NCI-H774 (cell line): ENCODE measurements at regions not wholly inside any gene's neighbourhood (a gene's known extent, or its start where the extent isn't known, plus 50 kb on each side); places are given as distances from the start of the nearest gene placed in this dataset.
"Not testable (repeated sequence)": the region's sequence is repeated elsewhere in the genome, so short reads cannot be mapped to it uniquely, and the experiment has no call there.

Experiments
- DNase-seq: peaks from one replicate; lab custom pipeline; 2025; lab: John Stamatoyannopoulos, UW

- DNase-seq, result no peak
Measured at GRCh38 chr2:180829836-180830235, 150.6 kb upstream of the UBE2E3 start.

GRCh38 chr2:180829261-180829660, 151.1 kb upstream of the UBE2E3 start:
- no peak for DNase-seq

DNA sequence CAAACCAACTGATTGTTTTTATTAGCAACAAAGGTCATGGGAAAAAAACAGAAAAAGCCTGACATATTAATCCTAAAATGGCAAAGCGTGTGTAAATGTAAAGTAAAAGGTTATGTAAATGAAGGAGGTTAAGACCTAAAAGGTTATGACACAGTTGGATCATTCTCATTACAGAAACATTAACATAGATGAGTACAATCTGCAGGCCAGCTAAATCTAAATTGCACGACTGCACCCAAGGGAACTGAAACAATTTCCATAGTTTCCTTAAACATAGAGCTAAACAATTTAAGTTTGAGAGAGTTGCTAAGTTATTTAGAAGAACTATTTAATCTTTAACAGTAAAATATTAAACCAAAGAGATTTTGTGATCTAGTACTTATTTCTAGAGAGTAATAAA, 151.6 kb upstream of the UBE2E3 start:
- DNase-seq, result no peak

- peak; percentile 7 for DNase-seq
Measured at GRCh38 chr2:180823546-180824141, 156.8 kb upstream of the UBE2E3 start.

- no peak for DNase-seq
Measured at GRCh38 chr2:180819106-180819505, 161.3 kb upstream of the UBE2E3 start.

GRCh38 chr2:180818700-180819099, 161.7 kb upstream of the UBE2E3 start:
- DNase-seq, result not testable (repeated sequence)

DNA sequence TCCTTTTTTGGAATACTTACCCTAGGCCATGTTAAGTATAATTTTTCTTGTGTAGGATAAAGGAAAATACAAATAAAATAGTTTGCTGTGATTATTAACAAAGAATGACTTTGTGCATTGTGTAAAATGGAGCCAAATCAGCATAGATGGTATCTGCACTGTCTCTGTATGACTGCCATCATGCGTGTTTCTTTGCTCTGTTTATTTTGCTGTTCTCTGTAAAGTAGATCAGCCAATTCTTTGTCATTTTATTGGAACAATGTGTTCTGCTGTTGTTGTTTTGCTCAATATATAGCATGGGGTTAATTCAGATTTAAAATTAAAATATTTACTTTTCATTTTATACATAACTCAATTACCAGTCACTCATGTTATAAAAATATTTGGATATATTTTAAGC, 181.3 kb upstream of the UBE2E3 start:
- no peak for DNase-seq

DNA sequence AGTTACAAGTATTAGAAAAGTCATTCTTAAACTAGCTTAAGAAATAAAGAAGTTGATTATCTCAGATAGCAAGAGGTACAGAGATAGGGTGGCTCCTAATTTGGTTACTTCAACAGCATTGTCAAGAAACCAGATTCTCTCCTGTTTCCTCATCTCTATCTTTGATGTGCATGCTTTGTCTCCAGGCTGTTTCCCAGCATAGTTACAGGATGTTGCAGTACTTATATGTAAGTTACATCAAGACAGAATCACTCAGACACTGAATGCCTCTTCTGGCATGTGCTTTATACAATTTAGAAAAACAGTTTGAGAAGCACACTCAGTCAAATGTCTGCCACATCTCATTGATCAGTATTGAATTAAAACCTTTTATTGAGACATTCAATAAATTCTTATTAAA, 189.5 kb upstream of the UBE2E3 start:
- DNase-seq, result no peak

GRCh38 chr2:180787330-180787729, 193.1 kb upstream of the UBE2E3 start:
- no peak for DNase-seq

DNA sequence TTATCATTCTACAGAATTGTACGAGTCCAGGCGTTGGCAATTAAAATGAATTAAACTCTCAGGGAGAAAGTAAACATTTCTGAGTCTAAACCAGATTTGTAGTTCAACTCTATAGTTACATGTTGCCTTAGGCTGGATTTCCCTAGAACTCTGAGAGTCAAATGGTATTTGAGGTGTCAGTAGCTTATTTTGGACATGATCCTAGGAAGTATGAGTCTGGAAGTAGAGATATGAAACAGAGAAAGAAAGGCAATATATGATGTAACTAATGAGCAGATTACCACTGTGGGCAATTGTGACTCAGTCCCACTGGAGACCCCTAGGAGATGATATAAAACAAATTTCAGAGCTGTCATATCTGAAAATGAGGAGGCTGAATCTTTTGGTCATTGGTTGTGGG, 199.1 kb upstream of the UBE2E3 start:
- no peak for DNase-seq

DNA sequence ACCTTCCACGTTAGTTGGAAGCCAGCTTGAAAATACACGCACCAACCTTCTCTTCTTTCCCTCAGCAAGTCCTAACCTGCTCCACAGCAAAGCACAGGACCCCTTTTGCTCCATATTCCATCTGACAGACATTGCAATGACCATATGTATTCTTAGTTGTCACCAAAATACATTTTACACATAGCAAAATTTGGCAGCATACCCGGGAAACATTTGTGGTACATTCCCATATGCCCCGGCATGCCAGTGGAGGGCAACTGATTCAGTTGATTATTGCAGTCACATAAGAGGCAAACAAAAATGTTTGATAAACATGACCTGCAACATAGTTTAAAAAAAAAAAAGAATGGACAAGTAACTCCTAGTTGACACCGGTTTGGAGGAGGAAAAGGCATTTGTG, 202.1 kb upstream of the UBE2E3 start:
- DNase-seq, result no peak

DNA sequence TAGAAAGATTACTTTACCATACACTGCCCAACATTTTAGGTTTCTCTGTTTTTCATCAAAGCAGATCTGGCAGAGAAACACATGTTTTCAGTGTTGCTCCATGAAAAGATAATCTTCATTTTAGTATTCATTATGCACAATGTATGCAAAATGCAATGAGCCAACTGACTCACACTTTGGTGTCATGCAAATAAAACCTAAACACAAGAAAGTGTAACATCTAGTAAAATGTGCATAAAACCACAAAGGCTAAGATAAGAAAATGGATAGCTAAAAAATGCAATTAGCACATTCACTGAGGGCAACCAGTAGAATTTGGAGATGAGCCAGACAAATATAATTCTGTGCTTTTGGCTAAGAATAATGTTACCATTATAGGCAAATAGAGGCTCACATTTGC, 203.5 kb upstream of the UBE2E3 start:
- no peak for DNase-seq

GRCh38 chr2:180775711-180776110, 204.7 kb upstream of the UBE2E3 start:
- DNase-seq, result no peak

GRCh38 chr2:180765316-180765715, 215.1 kb upstream of the UBE2E3 start:
- DNase-seq, result not testable (repeated sequence)

- no peak for DNase-seq
Measured at GRCh38 chr2:180763263-180763989, 217.0 kb upstream of the UBE2E3 start.

- no peak for DNase-seq
Measured at GRCh38 chr2:180761224-180761623, 219.2 kb upstream of the UBE2E3 start.

- no peak for DNase-seq
Measured at GRCh38 chr2:180759631-180760030, 220.8 kb upstream of the UBE2E3 start.

DNA sequence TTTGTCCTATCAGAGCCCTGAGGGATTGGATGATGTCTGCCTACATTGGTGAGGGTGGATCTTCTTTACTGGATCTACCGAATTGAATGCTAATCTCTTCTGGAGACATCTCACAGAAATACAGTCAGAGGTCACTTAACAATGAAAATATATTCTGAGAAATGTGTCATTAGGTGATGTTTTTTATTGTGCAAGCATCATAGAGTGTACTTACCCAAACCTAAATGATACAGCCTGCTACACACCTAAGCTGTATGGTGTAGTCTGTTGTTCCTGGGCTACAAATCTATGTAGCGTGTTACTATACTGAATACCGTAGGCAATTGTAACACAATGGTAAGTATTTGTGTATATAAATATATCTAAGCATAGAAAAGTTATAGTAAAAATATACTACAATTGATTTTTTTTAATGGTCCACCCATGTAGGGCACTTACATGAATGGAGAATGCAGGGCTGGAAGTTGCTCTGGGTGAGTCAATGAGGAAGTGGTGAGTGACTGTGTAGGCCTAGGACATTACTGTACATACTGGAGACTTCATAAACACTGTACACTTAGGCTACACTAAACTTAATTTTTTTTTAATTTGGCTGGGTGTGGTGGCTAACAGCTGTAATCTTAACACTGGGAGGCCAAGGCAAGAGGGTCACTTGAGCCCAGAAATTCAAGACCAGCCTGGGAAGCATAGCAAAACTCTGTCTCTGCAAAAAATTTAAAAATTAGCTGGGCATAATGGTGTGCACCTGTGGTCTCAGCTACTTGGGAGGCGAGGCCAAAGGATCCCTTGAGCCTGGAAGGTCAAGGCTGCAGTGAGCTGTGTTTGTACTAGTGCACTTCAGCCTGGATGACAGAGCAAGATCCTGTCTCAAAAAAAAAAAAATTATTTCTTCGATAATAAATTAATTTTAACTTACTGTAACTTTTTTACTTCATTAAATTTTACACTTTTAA, 226.3 kb upstream of the UBE2E3 start:
- no peak for DNase-seq

GRCh38 chr2:180751306-180751920, 229.0 kb upstream of the UBE2E3 start:
- DNase-seq, result no peak

GRCh38 chr2:180747728-180748127, 232.7 kb upstream of the UBE2E3 start:
- no peak for DNase-seq

- DNase-seq, result no peak
Measured at GRCh38 chr2:180743401-180743800, 237.0 kb upstream of the UBE2E3 start.

- DNase-seq, result no peak
Measured at GRCh38 chr2:180742801-180743200, 237.6 kb upstream of the UBE2E3 start.
